ENCODE measurements at regions not wholly inside any gene's neighbourhood (a gene's known extent, or its start where the extent isn't known, plus 50 kb on each side); places are given as distances from the start of the nearest gene placed in this dataset.
"Not testable (repeated sequence)": the region's sequence is repeated elsewhere in the genome, so short reads cannot be mapped to it uniquely, and the experiment has no call there.

DNA sequence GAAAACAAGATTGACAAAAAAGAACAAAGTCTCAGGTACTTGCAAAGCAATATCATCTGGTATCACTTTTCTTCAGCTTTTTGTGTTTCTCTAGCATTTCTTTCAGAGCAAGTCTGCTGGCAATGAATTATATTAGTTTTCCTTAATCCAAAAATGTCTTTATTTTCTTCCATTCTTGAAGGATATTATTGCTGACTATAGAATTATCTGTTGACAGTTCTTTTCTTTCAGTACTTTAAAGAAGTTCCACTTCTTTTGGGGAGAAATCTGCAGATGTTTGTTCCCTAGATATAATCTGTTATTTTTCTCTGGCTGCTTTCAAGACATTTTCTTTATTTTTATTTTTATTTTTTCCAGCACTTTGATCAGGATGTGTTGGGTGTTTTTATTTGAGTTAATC, 161.8 kb upstream of the SPRED2 start:
- DNase-seq (ENCODE audit: extremely low read depth in 1 of 2, low read depth in 1 of 2): no peak

DNA sequence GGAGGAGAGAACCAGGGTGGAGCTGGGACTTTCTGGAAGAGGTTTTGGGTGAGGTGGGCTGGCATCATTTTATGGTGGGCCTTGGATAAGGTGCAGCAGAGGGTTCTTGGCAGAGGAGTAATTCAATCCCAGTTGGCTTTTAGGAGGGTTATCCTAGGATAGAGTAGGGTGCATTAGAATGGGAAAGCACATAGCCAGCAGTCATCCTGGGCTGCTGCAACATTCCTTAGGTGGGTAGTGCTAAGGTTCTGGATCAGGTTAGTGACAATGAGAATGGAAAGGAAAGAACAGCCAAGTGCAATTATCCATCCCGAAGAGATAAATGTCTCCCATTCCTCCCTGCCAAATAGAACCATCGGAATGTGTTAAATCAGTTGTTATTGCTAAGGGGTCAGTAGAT, 157.3 kb upstream of the SPRED2 start:
- DNase-seq (ENCODE audit: extremely low read depth in 1 of 2, low read depth in 1 of 2): no peak

DNA sequence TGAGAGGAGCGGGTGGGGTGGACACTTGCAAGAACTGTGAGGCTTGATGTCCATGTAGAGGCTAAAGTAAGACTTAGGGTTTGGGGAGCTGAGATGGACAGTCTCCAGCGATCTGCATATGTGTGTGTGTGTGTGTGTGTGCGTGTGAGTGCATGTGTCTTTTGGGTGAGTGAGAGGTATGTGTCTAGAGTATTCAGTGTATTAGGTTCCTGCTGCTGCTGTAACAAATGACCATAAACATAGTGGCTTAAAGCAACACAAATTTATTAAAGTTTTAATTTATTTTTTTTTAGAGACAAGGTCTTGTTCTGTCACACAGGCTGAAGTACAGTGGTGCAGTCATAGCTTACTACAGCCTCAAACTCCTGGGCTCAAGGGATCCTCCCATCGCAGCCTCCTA, 155.4 kb upstream of the SPRED2 start:
- DNase-seq (ENCODE audit: extremely low read depth in 1 of 2, low read depth in 1 of 2): no peak

DNA sequence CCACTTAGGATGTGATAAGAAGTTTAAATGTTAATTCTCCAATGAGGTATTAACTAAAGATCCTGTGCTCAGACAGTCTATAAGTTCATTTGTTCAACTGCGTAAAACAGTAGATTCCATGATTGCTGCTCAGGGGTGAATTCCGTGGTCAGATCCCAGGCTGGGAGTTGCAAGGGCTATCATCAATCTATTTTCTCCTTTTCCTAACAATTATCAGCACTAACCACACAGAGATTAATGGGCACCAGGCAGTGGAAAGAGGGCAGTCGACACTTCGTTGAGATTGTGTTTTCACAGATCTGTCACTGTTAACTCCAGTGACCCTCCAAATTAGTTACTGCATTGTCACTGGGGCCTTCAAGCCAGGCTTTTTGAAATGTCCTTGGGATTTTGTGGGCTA, 154.1 kb upstream of the SPRED2 start:
- DNase-seq (ENCODE audit: extremely low read depth in 1 of 2, low read depth in 1 of 2): no peak

DNA sequence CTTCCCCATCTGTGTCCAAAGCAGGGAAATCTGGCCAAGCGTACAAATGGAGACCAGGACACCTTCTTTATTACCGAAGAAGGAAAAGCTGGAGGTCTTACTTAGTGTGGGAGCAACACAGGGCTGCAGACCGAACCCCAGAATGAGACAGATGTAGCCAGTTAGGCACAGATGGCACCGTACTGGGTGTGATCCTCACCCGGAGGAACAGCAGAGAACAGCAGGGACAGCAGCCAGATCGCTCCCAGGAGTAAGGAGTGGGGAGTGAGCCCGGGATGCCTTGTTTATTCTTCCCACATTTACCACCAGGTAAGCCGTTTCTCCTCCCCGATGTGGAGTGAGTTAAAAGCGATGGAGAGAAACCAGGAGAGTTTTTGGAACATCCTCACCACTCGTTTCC, 150.7 kb upstream of the SPRED2 start:
- no peak for DNase-seq (ENCODE audit: extremely low read depth in 1 of 2, low read depth in 1 of 2)

DNA sequence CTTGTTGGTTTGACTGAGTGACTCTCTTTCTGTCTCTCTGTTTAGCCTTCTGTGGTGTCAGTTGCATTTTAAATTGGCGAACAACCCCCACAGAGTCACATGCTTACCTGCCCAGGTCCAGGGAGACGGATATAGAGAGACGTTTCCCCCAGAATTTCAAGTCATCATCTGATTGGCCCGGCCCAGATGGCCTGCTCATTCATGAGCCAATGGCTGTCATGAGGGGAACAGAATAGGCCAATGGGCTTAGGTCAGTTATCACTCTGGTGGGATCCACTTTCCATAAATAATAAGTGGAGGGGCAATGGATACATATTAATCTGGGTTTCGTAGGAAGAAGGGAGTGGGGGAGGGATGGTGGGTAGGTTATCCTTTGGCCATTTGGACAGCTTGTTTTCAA, 150.0 kb upstream of the SPRED2 start:
- DNase-seq (ENCODE audit: extremely low read depth in 1 of 2, low read depth in 1 of 2): no peak

DNA sequence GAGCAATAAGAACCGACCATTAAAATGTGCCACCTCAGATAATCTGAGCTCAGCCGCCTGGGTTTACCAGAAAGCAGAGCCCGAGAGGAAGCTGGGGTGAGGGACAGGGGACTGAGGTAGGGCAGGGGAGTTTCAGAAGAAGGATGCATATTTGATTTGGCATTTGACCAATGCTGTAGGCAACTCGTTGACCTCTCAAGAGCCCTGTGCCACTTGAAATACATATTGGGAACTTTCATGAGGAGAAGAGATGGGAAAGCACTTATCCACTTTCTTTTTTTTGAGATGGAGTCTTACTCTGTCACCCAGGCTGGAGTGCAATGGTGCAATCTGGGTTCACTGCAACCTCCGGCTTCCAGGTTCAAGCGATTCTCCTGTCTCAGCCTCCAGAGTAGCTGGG, 148.4 kb upstream of the SPRED2 start:
- no peak for DNase-seq (ENCODE audit: extremely low read depth in 1 of 2, low read depth in 1 of 2)

DNA sequence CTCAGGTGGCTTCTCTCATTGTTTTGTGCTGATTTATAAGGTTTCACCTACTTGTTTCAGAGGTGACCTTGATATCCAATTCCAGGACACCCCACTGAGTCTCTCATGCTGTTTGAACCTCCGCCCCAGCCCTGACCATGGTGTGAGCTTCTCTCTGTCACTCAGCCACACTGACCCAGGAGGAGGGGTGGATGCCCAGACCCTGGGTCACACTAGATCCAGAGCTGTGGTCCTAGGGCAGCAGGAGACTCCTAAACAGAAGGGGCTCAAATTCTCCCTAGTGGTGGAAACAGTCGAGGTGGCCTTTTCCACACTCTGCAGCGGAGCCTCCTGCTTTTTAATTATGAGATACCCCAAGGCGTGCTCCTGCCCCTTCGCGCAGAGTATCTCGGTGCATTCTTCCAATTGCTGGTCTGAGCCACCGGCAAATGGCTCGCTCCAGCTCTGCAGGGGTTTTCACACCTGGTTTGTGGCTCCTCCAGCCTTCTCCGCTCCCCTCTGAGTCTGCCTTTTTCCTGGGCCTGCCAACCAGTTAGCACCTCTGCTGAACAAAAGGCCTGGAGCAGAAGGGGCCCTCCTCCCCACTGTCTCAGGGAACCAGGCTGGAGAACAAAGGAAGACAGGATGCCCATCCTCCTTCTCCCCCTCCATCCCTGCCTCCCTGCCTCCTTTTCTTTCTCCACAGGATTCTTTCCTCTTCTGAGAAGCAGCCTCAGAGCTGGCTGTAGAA, 147.3 kb upstream of the SPRED2 start:
- DNase-seq (ENCODE audit: extremely low read depth in 1 of 2, low read depth in 1 of 2): no peak

DNA sequence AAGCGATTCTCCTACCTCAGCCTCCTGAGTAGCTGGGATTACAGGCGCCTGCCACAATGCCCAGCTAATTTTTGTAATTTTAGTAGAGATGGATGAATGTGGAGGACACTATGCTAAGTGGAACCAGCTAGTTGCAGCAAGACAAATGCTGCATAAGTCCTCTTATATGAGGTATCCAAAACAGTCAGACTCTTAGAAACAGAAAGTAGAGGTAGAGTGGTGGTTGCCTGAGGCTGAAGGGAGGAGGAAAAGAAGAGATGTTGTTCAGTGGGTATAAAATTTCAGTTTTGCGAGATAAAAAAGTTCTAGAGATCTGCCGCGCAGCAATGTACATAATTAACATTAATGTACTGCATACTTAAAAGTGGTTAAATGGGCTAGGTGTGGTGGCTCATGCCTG, 145.3 kb upstream of the SPRED2 start:
- no peak for DNase-seq (ENCODE audit: extremely low read depth in 1 of 2, low read depth in 1 of 2)

DNA sequence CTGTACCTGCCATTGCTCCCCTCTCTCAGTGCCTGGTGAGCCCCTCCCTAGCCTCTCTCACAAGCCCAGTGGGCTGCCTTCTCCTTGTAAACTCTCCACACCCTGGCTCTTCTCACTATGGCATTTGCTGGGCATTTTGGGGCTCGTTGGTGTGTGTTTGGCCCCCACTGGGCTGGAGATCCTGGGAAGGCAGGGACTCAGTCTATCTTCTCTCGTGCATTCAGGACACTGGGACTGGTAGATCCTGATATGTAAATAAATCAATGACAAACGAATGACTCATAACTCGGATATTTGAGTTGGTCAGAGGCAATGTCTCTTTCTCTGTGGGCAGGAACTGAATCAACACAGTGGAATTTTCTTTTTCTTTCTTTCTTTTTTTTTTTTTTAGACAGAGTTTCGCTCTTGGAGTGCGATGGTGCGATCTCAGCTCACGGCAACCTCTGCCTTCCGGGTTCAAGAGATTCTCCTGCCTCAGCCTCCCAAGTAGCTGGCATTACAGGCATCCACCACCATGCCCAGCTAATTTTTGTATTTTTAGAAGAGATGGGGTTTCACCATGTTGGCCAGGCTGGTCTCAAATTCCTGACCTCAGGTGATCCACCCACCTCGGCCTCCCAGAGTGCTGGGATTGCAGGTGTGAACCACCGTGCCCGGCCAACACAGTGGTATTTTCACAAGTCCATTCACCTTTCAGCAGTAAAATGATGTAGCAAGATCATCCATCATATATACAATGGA, 144.6 kb upstream of the SPRED2 start:
- DNase-seq (ENCODE audit: extremely low read depth in 1 of 2, low read depth in 1 of 2): no peak

DNA sequence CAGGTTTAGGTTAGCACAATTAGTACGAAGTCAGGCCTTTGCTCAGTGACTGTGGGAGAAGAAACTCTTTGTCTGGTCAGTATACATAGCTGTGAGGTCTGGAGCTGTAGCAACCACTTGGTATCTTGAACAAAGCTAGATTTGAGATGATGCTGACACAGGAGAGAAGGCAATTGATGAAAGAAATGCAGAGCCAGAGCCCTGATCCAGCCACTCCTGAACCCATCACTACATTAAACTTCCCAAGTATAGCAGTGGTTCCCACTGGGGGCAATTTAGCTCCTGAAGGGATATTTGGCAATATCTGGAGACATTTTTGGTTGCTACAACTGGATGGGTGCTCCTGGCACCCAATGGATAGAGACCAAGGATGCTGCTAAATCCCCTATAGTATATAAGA, 143.9 kb upstream of the SPRED2 start:
- no peak for DNase-seq (ENCODE audit: extremely low read depth in 1 of 2, low read depth in 1 of 2)

DNA sequence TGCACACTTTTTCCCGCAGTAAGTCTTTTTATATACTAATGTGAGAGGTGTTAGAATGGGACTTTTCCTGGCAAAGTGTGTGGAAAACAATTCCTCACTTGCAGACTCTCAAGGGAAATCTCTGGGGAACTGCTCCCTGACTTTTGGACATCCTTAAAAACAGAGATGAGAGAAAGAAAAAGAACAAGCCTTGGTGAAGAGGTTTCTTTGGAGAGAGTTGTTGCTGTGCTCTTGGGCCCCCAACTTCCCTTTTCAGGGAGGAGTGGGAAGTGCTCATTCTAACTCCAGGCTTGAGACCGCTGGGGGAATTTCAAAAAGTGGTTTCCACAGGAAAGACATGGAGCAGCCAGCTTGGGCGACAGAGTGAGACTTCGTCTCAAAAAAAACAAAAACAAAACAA, 142.6 kb upstream of the SPRED2 start:
- DNase-seq (ENCODE audit: extremely low read depth in 1 of 2, low read depth in 1 of 2): no peak

DNA sequence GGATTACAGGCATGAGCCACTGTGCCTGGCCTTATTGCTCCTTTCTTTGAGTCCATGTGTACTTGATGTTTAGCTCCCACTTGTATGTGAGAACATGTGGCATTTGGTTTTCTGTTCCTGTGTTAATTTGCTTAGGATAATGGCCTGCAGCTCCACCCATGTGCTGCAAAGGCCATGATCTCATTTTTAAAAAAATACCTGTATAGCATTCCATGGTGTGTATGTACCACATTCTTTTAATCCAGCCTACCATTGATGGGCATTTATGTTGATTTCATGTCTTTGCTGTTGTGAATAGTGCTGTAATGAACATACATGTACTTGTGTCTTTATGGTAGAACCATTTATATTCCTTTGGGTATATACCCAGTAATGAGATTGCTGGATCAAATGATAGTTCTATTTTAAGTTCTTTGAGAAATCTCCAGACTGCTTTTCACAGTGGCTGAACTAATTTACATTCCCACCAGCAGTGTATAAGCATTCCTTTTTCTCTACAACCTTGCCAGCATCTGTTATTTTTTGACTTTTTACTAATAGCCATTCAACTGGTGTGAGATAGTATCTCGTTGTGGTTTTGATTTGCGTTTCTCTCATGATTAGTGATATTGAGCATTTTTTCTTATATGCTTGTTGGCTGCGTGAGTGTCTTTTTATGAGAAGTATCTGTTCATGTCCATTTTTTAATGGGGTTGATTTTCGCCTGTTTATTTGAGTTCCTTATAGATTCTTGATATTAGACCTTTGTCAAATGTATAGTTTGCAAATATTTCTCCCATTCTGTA, 136.4 kb upstream of the SPRED2 start:
- not testable (repeated sequence) for DNase-seq (ENCODE audit: extremely low read depth in 1 of 2, low read depth in 1 of 2)

DNA sequence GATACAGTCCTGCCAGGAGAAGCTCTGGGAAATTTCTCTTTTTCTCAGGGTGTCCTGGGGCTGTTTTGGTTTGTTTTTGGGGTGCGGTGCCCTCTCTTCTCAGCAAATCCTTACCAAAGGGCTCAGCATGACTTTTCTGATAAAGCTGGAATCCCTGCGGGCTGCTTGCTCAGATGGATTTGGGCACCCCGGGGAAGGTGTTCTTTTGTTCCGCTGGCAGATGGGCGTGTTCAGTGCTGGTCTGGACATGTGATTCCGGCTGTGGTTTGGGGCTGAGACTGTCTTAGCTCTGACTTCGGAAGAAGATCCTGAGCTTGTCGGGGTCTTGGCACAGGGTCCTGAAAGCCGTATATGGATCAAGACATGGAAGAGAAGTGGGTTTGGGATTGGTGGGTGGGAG, 134.2 kb upstream of the SPRED2 start:
- no peak for DNase-seq (ENCODE audit: extremely low read depth in 1 of 2, low read depth in 1 of 2)

DNA sequence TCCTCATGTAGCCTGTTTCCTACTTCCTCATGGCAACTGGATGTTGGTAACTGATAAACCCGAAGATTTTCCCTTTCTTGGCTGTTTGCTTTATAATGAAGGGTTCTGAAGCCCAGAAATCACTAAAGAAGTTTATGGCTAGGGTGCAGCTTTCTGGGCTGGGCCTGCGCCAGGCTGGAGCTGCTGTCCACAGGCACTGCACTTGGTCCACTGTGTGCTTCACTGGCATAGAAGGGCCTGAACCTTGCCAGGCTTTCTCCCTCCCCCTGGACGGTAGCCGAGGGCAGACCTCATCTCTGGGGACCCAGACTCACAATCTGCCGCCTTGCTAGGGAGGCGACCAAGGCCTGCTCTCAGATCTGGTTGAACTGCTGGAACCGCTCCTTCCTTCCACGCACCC, 133.3 kb upstream of the SPRED2 start:
- DNase-seq (ENCODE audit: extremely low read depth in 1 of 2, low read depth in 1 of 2): no peak

DNA sequence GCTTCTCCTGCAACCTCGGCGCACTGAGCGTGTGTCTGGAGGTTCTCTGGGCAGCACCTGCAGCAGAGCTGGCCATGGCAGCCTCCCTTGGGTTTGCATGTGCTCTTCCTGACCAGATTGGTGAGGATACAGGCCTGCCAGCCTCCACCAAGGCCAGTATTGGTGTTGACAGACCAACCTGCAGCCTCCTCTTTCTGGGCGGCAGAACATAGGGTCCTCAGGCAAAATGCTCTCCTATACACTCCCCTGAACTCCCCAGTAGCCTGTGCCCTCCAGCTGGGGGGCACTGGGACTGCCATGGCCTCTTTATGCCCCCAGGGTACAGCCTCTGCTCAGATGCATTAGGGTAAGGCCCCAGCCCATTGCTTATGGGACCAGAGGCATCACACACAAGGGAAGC, 131.9 kb upstream of the SPRED2 start:
- DNase-seq (ENCODE audit: extremely low read depth in 1 of 2, low read depth in 1 of 2): no peak

DNA sequence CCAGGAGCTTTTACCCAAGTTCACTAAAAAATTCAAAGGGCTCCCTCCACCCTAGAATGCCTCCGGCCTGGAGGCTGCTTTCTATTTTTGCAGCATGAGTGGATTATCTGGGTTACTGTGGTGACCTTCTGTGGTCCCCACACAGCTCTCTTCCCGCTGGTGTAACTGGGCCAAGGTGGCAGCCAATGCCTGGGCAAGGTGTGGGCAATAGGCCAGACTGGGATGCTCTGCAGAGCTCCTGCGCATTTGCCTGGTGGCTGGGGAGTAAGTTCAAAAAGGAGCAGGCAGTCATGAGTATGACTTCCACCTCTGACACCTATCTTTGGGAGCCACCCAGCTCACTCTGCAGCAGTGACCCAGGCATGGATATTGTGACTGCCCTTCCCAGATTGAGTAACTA, 130.5 kb upstream of the SPRED2 start:
- DNase-seq (ENCODE audit: extremely low read depth in 1 of 2, low read depth in 1 of 2): no peak

DNA sequence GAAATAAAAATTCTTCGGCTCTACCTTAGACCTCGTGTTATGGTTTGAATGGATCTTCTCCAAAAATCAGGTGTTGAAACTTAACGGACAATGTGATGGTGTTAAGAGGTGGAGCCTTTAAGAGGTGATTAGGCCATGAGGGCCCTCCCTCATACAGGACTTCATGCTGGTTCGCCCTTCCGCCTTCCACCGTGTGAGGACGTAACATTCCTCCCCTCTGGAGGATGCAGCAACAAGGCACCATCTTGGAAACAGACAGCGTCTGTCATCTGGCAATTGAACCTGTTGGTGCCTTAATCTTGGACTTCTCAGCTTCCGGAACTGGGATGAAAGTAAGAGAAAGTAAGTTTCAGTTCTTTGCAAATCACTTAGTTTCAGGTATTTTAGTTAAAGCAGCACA, 126.3 kb upstream of the SPRED2 start:
- DNase-seq (ENCODE audit: extremely low read depth in 1 of 2, low read depth in 1 of 2): no peak

DNA sequence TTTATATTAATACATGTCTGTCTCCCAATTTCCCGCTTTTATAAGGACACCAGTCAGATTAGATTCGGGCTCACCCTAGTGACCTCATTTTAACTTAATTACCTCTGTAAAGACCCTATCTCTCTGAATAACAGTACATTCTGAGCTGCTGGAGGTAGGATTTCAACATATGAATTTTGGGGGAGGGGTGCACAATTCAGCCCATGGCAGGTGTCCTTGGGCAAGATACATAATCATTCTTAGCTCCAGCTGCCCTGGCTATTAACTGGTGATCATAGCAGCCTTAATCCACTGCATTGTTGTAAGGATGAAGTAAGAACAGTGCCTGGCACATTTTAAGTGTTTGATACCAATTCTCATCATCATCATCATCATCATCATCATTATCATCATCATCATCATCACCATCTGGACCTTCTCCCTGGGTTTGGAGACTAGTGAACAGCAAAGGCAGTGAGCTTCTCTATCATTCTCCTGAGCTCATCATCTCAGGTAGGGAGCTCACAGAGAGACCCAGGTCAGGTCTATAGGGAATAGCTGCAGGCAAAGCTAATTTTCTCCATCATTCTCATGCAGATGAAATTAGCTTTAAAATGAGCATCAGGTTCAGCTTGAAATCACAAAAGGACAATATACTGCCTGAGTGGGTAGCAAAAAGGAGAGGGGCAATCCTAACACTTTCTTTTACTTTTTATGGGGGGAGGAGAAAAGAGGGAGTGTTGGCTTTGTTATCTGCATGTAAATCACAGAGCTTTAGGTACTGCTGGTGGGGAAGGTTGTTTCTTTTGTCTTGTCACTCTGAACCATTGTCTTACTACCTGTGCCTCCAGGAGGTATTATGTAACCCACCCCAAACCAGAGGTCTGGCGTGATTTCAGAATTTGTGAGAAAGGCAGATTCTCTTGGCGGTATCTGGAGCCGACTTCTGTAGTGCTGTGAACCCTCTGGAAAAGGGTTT, 125.5 kb upstream of the SPRED2 start:
- DNase-seq (ENCODE audit: extremely low read depth in 1 of 2, low read depth in 1 of 2): no peak

DNA sequence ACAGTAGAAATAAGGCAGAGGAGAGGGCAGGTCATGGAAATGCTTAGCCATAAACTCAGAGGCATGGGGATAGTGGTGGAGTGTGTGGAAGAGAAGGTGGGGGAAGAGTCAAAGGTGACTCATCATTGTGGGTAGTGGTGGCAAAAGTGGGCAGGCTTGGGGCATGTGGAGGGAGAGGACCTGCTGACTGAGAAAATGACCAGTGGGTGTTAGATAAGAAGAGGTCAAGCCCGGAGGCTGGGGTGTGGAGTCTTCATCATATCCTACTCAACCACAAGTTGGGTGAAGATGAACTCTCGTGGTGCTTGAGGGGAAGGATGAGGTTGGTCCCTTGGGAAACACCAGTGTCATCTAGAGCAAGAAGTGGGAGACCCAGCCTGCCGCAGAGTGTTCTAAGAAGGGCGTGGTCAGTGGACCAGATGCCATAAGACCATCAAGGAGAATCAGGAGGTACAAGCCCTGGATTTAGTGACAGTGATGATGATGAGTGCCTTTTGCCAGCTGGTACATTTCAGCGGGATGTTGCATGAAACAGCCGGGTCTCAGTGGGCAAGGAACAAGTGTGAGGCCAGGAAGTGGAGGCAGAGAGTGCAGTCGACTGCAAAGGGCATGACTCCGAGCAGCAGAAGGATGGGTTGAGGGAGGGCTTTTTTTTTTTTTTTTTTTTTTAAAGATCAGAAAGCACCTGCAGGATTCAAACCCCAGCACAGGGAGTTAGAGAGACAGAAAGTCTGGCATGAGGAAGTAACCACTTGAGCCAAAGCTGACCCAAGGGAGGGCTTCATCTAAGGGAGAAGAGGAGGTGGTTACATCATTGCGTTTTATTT, 122.6 kb upstream of the SPRED2 start:
- peak in 1 of 2 donors; percentile 28 for DNase-seq (ENCODE audit: extremely low read depth in 1 of 2, low read depth in 1 of 2)
